Germinal center (tissue), 1 donor: ENCODE measurements at regions not wholly inside any gene's neighbourhood (a gene's known extent, or its start where the extent isn't known, plus 50 kb on each side); places are given as distances from the start of the nearest gene placed in this dataset.
"Not testable (repeated sequence)": the region's sequence is repeated elsewhere in the genome, so short reads cannot be mapped to it uniquely, and the experiment has no call there.

Experiments used
- DNase-seq: peaks from one replicate; pipeline ENCODE4 v3.0.0; 2012; ENCODE audit warnings: mixed read lengths, low spot score

DNA sequence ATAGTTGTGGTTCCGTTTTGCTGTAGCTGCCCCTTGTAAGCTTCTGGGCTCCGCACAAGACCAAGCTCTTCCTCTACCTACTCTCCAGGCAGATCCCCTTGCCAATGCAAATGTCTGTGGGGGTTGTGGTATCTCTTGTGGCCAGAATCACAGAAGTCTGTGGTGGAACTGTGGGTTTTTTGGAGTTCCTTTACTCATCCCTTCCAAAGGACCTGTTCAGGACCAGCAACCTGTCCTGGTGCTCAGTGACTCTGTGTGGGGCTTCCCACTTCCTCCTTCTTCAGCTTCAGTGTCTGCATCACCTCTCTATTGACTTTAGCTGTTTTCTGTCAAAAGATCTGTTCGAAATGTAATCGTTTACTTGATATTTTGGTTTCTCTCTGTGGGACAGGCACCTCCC is 441.3 kb upstream of the ADAMTSL1 start:
- no peak for DNase-seq

DNA sequence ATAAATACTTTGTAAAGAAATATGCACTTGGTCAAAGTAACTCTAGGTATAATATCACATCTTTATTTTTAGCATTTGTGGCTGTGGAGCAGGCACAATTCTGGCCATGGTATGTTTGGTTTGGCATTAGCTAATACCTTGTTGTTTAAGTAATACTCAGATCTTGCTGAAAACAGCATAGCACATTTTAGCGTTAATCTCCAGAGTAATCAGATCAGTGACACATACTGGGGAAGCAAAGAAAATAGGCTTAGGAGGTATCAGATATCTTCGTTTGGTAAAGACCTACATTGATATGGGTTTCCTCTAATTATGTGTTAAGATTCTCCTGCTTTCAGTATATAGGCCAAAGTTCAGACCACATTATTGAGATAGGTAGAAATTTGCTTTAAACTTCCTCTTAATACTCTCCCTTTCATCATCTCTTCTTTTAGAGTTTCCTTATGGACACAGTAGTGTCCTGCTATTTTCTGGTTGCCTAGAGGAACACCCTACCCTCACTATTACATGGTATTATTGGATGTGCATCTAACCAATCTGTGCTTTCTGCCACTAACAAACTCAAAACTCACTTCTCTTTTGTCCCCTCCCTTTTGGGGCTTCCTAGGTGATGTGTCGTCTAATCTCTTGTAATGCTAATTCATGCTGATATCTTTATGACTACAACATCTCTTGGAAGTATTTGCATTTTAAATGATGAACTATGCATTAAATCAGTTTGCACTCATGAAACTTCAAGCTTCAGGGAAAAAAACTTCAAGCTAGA is 437.3 kb upstream of the ADAMTSL1 start:
- DNase-seq = no peak

DNA sequence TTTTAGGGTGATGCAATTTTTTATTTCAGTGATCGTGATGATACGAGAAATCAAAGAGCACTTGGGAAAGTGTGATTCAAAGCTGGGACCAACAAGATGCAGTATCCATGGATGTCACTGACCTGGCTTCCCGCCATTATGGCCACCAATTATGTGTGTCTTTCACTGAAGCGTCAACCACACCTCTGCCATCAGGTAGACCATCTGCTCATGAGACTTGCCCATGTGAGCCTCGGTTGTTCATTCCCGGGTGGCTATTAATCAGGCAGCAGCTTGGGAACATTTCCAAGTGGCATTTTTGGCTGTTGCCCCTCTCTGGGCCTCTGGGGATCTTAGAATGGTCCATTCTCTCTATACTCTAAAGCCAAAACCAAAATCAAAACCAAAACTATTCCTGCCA is 436.0 kb upstream of the ADAMTSL1 start:
- no peak for DNase-seq

DNA sequence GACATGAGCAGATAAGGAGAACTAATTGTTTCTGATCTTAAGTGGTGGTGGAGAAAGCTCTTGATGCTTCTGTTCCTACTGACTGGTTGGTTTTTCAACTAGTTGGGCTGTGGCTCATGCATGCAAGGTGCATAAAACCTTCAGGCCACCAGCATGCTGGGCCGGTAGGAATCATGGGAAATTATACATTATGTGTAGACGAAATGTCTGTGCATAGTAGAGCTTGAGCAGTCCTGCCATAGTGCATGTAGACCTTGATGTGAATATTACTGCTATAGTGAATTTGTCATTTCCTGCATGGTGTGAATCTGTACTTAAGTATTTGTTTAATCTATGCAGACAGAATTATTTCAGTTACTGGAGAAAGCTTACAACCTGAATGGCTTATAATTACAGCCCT is 433.6 kb upstream of the ADAMTSL1 start:
- no peak for DNase-seq

DNA sequence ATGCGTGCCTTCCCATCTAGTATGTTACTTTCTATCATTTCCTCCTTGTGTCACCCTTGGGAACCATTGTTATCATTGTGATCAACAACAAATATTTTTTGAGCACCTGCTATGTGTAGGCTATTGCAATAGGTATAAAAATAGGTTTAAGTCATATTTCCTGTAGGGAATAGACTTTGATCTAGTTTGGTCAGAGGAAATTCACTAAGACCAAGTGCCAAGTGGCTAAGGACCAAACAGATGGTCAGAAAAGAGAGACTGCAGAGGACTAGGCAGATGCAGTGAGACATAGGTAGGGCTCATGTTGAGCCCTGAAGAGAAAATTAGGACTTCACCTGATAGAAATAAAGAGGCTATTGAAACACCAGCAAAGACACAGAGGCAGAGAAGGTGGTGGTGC is 430.0 kb upstream of the ADAMTSL1 start:
- no peak for DNase-seq

DNA sequence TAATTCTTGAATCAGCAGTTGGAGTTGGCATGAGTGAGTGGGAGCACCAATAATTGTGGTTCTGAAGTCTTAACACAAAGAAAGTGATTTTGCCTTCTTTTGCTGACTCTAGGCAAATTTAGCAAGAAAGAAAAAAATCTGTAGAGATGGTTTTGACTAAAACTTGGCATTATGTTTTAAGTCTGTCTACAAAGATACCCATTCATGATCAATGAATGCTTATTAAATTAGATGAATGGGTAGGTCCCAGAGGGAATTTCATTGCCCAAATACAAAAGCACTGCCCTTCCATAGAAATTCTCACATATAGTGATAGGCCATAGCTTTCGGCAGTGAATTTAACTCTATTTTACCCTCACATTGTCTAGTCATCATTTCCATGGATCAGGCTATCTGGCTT is 428.6 kb upstream of the ADAMTSL1 start:
- no peak for DNase-seq

DNA sequence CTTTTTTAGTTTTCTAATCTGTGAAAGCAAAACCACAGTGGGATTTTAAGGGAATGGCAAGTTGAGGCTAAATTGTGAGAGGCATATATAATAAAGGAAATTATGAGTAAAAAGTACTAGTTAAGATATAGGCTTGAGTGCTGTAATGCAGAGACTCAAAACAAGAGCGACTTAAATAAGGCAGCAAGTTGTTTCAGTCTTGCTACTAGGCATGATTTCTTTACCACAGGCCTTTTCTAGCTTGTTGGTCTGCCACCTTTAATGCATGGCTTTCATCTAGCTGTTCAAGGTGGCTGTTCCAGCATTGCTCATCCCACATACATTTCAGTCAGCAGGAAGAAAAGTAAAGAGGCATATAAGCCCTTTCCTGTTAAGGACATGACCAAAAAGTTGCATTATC is 427.9 kb upstream of the ADAMTSL1 start:
- no peak for DNase-seq

DNA sequence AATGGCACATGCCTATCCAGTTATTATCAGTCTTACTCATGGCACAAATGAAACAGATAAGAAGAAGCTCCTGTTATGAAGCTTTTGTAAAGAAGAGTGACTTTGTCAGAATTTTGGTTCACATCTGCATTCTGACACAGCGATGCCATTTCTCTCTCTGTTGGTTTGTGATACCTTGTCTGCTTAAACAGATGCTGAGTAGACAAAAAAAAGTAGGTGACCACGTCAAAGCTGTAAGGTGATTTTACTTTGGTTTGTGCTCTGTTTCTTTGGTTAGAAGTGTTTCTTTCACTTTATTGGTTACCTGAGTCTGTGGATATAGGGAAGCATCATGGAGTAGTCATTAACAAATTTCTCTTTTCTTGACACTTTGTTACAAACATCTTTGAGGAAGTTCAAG is 422.3 kb upstream of the ADAMTSL1 start:
- no peak for DNase-seq

DNA sequence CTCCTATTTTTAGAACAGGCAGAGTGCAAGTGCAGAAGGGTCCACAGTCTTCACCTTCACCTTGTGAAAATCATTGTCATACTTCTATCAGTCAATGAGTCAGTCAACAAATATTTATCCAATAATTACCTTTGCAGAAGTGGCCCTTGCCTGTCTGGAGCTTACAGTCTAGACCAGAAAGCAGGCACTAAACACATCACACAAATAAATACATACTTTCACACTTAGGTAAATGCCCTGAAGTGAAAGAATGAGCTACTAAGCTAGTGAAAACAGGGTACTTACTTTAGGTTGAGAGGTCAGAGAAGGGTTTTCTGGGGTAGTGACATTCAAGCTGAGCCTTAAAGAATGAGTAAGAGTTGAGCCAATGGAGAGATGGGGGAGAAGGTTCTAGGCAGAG is 421.9 kb upstream of the ADAMTSL1 start:
- no peak for DNase-seq

DNA sequence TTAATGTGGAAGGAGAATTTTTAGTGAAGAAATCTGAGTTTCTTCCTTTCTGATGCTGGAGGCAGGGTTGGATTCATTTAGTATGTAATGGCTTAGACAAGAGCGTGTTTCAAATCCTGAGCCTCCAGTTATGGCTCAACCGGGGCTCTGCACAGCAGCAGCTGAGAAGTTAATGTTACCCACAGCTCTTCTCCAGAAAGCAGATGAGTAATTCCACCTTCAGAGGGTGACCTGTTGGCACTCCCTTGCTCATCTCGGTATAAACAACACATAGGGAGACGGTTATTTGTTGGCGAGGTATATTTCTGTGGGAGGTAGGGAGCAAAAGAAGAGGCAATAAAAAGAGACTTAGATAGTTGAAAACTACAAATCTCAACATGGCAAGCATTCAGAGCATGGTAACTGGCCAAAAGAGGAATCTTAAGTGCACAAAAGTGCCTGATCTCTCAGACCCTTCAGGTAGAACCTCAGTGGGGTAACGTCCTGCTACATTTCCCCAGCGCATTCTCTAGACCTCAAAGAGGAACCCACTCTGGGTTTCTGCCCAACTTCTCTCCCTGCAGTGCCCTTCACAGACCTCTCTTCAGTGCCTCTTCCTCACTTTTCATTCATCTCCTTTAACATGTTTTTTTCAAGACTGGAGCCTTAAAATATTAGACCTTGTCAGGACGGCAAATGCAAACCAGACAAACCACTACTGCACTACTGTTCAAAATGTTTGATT is 417.5 kb upstream of the ADAMTSL1 start:
- no peak for DNase-seq

DNA sequence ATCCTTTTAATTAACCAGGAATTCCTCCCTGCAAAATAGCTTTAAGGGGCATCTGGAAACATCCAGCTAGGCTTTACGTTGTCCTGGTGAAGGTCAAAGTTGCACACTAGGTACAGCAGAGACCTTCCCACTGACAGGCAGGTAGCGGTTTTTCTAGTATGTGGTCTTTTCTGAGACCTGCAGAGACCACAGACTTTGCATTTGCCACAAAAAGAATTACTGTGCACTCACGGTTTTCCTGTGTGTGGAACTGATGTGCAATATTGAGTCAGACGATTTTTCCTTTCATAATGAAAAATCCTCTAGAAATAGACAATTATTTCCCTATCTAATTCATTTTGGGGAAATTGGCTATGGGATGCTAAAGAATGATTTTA is 417.0 kb upstream of the ADAMTSL1 start:
- DNase-seq = no peak

DNA sequence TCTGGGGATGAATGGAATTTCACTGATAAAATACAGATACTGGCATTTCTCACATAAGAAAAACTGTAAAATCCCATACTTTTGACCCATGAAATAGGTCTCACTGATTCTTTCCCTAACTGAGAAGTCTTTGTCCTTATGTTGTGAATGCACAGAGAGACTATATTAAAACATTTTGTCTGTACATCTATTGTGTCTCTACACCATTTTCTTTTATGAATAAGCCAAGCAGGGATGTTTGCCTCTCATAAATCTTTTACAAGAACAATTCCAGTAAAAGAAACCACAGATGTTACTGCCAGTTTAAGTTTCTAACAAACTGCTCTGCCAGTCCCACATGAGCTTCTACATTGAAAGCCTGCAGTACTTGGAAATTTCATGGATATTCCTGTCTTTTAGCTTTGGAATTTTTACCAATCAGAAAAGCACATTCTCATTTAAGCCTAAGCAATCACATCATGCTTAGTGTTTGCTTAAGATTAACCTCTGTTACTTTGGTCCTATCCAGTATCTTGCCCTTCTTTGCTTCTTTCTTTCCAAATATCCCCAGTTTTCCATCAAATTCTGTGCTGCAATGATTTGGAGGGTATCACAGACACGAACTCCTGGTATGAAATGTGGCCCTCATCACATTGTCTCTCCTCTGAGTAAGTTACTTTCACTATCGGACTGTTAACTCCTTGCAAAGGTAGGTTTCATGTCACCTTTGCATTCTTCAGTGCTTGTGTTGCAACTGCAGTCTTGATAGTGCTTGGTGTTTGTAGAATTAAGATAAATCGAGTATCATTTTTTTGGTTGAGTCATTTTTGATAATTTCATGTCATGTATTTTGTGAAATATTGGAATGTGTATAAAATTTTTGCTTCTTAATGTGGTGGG is 415.1 kb upstream of the ADAMTSL1 start:
- DNase-seq = no peak

DNA sequence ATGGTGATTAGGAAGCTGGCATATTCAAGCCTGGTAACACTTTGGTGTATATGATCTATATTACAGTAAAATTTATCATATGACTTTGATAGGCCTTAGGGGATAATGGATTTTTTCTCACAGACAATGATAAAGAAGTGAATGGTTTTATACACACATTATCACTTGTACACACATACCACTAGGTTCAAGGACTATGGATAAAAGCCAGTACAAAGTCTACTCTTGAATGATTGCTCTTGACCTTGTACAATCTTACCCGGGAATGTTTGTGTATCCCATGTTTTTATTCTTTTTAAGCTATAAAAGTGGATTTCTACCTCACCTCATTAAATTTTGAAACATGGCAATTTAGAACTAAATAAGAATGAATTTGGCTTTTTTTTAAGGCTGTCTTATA is 414.5 kb upstream of the ADAMTSL1 start:
- no peak for DNase-seq

DNA sequence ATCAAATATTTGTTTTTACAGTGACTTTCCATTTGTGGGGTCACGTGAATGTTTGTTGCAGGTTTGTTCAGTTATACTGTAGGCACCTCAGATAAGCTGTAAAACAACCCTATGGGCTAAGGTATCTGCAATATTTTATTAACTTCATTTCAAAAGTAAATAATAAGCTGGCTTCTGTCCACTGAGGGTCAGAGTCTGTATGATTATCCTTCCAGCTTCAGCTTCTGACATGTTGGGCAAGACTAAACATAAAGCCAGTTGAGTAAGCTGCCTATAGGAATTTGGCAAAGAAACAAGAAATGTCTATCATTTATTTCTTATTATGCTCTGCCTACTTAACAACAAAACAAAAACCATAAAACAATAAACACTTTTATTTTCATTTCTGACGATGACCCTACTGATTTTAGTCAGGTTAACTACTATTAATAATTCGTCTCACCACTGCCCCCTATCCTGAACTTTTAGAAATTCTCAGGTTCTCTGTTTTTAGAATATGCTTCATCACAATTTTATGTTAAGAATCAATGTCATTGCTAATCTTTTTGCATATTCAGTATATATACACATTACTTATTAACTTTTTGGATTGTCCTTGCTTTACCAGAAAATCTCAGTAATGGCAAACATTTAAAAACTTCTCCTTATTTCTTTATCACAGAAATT is 413.6 kb upstream of the ADAMTSL1 start:
- DNase-seq = no peak

DNA sequence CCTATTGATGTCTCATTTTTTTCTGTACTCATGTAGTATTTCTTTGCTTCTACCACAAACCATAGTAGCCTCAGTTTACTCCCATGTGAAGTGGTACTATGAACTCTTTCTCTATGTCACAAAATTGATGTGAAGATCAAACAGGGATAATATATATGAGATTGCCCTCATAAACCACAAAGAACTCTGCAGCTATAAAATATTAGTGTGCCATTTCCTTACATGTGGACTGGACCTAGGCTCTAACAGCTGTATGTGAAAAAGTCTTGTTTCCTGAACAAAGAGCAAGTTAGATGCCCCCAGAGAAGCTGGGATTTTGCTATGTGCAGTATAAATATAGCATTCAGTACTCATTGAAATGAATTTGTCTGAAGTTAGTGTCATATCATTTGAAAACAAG is 412.6 kb upstream of the ADAMTSL1 start:
- no peak for DNase-seq

DNA sequence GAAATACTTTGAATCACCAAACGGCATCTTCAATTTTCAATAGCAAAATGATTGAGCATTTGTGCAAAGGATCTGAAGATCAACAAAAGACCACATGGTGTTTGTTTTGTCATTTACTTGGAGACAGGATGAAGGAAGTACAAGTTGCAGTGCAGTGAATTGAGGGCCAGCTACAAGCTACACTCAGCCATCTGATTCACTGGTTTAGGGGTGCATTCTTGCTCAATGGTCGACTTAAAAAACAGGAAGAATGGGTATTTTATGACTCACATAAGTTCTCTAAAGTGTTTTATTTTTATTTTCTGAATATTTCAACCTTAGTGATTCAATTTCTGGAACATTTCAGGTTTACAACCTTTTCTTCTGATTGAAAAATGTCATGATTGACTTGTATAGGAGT is 412.1 kb upstream of the ADAMTSL1 start:
- DNase-seq = no peak

DNA sequence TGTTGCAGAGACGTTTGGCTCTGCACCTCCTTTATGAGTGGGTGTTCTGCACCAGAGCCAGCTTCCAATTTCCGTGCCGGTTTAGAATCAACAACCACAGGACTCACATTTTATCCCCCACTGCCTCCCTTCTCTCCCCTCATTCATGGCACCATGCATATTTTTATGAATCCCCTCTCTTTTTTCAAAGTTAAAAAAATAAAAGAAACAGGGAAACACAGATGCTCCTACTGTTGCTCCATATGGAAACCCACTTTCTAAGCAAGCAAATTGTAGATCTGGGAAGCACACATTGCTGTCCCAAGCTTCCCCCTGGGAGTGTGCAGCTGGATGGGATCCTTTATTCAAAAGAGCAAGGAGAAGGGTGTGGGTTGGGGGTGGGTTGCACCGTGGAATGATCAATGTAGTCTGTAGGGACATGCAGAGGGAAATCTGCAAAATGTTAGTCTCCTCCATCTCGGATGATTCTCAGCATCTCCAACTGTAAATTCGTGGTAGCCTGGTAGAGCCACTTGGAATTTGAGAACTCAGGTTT is 410.0 kb upstream of the ADAMTSL1 start:
- no peak for DNase-seq

DNA sequence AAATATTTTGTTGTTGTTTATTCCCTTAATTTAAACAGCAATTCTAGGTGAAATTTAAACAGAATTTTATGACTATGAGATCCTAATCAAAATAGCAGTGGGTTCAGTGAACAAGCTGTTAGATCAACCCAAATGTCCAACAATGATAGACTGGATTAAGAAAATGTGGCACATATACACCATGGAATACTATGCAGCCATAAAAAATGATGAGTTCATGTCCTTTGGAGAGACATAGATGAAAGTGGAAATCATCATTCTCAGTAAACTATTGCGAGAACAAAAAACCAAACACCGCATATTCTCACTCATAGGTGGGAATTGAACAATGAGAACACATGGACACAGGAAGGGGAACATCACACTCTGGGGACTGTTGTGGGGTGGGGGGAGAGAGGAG is 407.3 kb upstream of the ADAMTSL1 start:
- not testable (repeated sequence) for DNase-seq

DNA sequence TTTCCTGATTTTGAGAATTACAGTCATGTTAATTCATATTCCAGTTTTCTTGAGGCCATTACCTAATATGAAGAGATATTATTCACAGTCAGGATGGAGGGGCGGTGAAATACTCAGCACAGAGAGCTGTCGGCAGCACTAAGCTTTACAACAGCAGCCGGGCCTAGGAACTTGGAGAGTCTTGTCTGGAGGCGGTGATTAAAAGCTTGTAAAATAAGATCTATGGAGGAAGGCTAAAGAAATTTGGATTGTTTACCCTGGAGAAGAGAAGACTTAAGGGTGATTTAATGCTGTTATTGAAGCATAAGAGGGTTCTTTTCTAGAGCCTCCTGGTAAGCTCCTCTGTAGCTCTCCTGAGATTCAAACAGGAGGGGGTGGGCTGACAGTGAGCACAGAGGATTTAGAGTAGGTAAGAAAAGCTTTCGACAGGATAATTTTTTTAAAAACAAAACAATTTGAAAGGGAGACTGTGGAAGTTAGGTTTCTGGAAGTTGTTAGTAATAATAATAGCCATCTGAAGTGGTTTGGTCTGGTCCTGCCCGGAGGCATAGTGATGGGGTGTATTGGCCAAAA is 406.3 kb upstream of the ADAMTSL1 start:
- DNase-seq = no peak

DNA sequence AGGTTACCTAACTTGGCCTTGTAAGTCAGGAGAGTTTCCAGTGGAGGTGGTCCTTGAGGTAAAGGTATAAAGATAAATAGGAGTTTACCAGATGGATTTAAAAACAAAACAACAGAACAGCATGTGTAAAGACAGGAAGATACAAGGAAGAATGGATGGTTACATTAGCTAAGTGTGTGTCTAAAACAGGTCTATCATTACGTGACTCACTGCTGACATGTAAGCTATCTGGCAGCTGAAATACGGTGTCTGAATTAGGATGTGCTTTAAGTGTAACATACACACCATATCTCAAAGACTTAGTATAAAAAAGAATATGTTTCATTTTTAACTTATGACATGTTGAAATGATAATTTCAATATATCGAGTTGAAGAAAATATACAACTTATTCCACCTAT is 405.1 kb upstream of the ADAMTSL1 start:
- DNase-seq = no peak

DNA sequence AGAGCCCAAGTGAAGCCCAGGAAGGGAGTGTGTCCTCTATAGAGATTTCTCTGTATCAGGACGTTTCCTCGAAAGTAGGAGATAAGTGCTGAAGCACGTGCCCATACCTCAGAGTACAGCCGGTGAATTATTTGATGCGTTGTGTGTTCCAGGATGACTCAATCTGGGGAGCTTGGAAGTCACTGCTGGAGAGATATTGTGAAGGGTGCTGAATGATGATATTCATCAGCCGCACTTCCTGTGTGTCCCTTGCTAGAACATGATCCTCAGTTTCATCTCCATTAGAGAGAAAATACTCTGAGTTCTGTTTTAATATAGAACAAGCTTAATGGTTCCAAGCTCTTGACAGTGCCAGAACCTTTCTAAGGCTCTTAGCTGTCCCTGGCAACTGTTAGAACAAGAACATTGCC is 402.3 kb upstream of the ADAMTSL1 start:
- no peak for DNase-seq

DNA sequence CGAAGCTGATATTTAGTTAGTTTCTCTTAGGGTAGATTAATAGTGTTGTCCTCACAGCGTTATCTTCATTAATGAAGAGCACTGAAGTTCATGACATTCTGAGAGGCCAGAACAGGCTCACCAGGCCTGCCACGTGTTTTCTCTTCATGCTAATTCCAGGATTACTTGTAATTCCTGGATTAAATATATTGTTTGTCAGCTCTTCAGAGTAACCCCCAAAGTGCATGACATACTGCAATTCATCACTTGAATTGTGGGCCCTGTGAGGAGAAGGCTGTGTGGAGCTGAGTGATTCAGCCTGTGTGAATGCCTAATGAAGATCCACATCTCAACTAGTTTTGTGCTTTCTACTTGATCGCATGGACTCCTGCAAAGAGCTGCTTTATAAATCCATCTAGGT is 401.0 kb upstream of the ADAMTSL1 start:
- no peak for DNase-seq
